ENCODE measurements at regions not wholly inside any gene's neighbourhood (a gene's known extent, or its start where the extent isn't known, plus 50 kb on each side); places are given as distances from the start of the nearest gene placed in this dataset.

GRCh38 chr20:17806739-17807441 lies 107.1 kb downstream of the BANF2 start:
- H3K4me3 ChIP-seq (ENCODE audit: low read depth, low read length): no peak overlapping the region
- H3K36me3 ChIP-seq (ENCODE audit: control insufficient read depth, insufficient read depth, low read length): no peaks in the 10 kb centered on the region
- H3K27me3 ChIP-seq (ENCODE audit: control insufficient read depth, insufficient read depth, low read length): no peaks in the 10 kb centered on the region
- no peak for TF ChIP-seq CTCF (IDR thresholded peaks at IDR 0.05; ENCODE audit: insufficient read depth, low read length, poor library complexity, severe bottlenecking)
- no peak for DNase-seq (ENCODE audit: low read depth)

GRCh38 chr20:17806107-17806506 lies 106.3 kb downstream of the BANF2 start:
- DNase-seq (ENCODE audit: low read depth): no peak
- no peak for TF ChIP-seq CTCF (IDR thresholded peaks at IDR 0.05; ENCODE audit: insufficient read depth, low read length, poor library complexity, severe bottlenecking)
- Histone ChIP-seq H3K36me3 (ENCODE audit: control insufficient read depth, insufficient read depth, low read length) (no peaks in the 10 kb centered on the region), H3K4me3 (ENCODE audit: low read depth, low read length) (no peak overlapping the region), H3K27me3 (ENCODE audit: control insufficient read depth, insufficient read depth, low read length) (no peaks in the 10 kb centered on the region)

DNA sequence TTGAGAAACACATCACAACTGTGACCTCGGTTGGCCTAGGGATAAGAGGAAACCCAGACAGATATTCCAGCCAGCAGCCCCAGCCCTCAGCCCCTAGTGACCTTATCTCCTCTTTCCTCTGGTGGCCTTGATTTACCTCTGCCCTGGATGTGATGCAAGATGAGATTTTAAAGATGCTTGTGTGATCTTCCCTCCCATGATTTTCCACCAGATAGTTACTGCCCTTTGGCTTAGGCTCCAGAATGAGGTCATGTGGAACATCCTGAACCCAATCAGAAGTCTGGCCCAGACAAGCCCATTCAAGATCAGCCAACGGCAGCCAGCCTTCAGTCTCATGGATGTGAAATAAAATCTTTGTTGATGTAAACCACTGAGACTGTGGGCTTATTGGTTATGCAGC lies 104.0 kb downstream of the BANF2 start:
- DNase-seq (ENCODE audit: low read depth): no peak
- Histone ChIP-seq H3K36me3 (ENCODE audit: control insufficient read depth, insufficient read depth, low read length) (no peaks in the 10 kb centered on the region), H3K4me3 (ENCODE audit: low read depth, low read length) (no peak overlapping the region), H3K27me3 (ENCODE audit: control insufficient read depth, insufficient read depth, low read length) (no peaks in the 10 kb centered on the region)
- TF ChIP-seq CTCF (IDR thresholded peaks at IDR 0.05; ENCODE audit: insufficient read depth, low read length, poor library complexity, severe bottlenecking): no peak

DNA sequence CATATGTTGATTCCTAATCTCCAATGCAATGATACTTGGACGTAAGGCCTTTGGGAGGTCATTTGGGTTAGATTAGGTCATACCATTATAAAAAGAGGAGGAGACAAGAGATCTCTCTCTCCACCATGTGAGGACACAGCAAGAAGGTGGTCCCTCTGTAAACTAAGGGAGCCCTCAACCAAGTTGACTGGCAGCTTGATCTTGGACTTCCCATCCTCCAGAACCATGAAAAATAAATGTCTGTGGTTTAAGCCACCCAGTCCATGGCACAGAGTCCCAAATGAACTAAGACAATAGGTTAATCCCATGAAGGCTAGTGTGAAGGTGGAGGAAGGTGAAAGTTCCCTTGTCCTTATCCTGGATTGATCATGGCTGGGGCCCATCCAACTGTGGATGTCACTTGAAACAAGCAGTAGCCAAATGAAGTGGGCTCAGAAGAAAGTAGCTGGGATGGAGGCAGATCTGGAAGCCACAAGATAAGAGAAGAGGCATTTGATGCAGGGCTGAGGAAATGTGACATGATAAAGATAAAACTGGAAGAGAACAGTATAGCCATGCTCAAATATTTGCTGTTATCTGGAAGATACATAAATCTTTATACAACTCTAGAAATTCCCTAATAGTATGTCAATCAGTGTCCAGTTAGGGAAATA lies 99.9 kb downstream of the BANF2 start:
- no peak for DNase-seq (ENCODE audit: low read depth)
- TF ChIP-seq CTCF (IDR thresholded peaks at IDR 0.05; ENCODE audit: insufficient read depth, low read length, poor library complexity, severe bottlenecking): no peak
- no peaks in the 10 kb centered on the region for H3K36me3 ChIP-seq (ENCODE audit: control insufficient read depth, insufficient read depth, low read length)
- H3K4me3 ChIP-seq (ENCODE audit: low read depth, low read length): no peak overlapping the region
- H3K27me3 ChIP-seq (ENCODE audit: control insufficient read depth, insufficient read depth, low read length): no peaks in the 10 kb centered on the region

DNA sequence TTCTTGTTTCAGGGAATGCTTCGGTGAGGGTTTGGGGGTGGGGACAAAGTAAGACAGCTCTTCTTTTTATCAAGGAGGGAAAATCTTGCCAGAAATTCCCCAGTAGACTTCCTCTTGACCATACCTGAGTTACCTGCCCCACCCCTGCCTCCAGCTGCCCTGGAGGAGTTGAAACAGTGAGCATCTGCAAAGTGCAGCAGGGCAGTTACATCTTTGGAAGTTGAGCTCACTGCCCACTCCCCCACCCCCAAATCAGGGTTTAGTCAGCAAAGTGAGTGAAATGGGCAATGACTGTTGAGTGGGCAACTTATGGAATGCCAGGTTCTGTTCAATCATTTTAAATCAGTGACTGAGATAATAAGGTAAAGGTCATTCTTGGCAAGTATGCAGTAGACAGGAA lies 98.8 kb downstream of the BANF2 start:
- Histone ChIP-seq H3K27me3 (ENCODE audit: control insufficient read depth, insufficient read depth, low read length) (no peaks in the 10 kb centered on the region), H3K4me3 (ENCODE audit: low read depth, low read length) (no peak overlapping the region), H3K36me3 (ENCODE audit: control insufficient read depth, insufficient read depth, low read length) (no peaks in the 10 kb centered on the region)
- no peak for DNase-seq (ENCODE audit: low read depth)
- no peak for TF ChIP-seq CTCF (IDR thresholded peaks at IDR 0.05; ENCODE audit: insufficient read depth, low read length, poor library complexity, severe bottlenecking)

GRCh38 chr20:17797579-17797978 lies 97.8 kb downstream of the BANF2 start:
- no peak for DNase-seq (ENCODE audit: low read depth)
- no peak for TF ChIP-seq CTCF (IDR thresholded peaks at IDR 0.05; ENCODE audit: insufficient read depth, low read length, poor library complexity, severe bottlenecking)
- no peak overlapping the region for H3K4me3 ChIP-seq (ENCODE audit: low read depth, low read length)
- H3K27me3 ChIP-seq (ENCODE audit: control insufficient read depth, insufficient read depth, low read length): no peaks in the 10 kb centered on the region
- no peaks in the 10 kb centered on the region for H3K36me3 ChIP-seq (ENCODE audit: control insufficient read depth, insufficient read depth, low read length)

Measured in kidney epithelial cell (primary cell).